PC-9 (cell line): ENCODE measurements at regions not wholly inside any gene's neighbourhood (a gene's known extent, or its start where the extent isn't known, plus 50 kb on each side); places are given as distances from the start of the nearest gene placed in this dataset.

Experiments
- BruUV-seq: library from RNA; stranded (reverse); fragments of 400-500 nt; replicated peaks from 2 replicates; lab custom pipeline; 2021; lab: Mats Ljungman, UMichigan
- CTCF ChIA-PET: fragments of 300-600 bp; sonication (Branson Sonifier 250); formaldehyde crosslinking; loops from one replicate; lab custom pipeline; 2022; ENCODE audit warnings: antibody characterized with exemption; lab: Charles Lee
- POLR2A ChIA-PET: fragments of 300-600 bp; sonication (Branson Sonifier 250); formaldehyde crosslinking; loops from one replicate; lab custom pipeline; 2022; ENCODE audit warnings: antibody characterized with exemption; ENCODE audit not compliant: unreplicated experiment; lab: Charles Lee
- DNase-seq, 2 experiments: peaks; one replicate each; pipeline versions ENCODE4 v3.0.0 to v3.0.0-alpha.2; 2015 to 2022; ENCODE audit warnings: mixed read lengths in 1 of 2
- H2AFZ ChIP-seq: fragments of 200-600 bp; sonication (generic); 2 replicates; pipeline ENCODE4 v1.8.1; 2017; ENCODE audit warnings: antibody characterized with exemption
- H3F3A ChIP-seq: fragments of 200-600 bp; sonication (generic); 2 replicates; pipeline ENCODE4 v1.8.1; 2017; ENCODE audit warnings: antibody characterized with exemption, mild to moderate bottlenecking, low read depth; ENCODE audit not compliant: insufficient read depth
- H3K27ac ChIP-seq: fragments of 200-600 bp; sonication (generic); 2 replicates; pipeline ENCODE4 v1.6.1; 2016; ENCODE audit warnings: mixed run types
- H3K27me3 ChIP-seq: fragments of 200-600 bp; sonication (generic); 2 replicates; pipeline ENCODE4 v1.6.1; 2016; ENCODE audit warnings: low read depth, mixed run types; ENCODE audit not compliant: insufficient read depth
- H3K36me3 ChIP-seq: fragments of 200-600 bp; sonication (generic); 2 replicates; pipeline ENCODE4 v1.6.1; 2016; ENCODE audit warnings: low read depth, mixed run types
- H3K4me1 ChIP-seq: fragments of 200-600 bp; sonication (generic); replicated peaks from 2 replicates; pipeline ENCODE4 v1.6.1; 2016; ENCODE audit warnings: mixed run types; ENCODE audit not compliant: insufficient read depth
- H3K4me2 ChIP-seq: fragments of 200-600 bp; sonication (generic); 2 replicates; pipeline ENCODE4 v1.6.1; 2017; ENCODE audit warnings: mixed run types
- H3K4me3 ChIP-seq: fragments of 200-600 bp; sonication (generic); 2 replicates; pipeline ENCODE4 v1.6.1; 2016; ENCODE audit warnings: mixed run types
- H3K79me2 ChIP-seq: fragments of 200-600 bp; sonication (generic); 2 replicates; pipeline ENCODE4 v1.6.1; 2017; ENCODE audit warnings: low read depth, mixed run types
- H3K9me2 ChIP-seq: fragments of 200-600 bp; sonication (generic); 2 replicates; pipeline ENCODE4 v1.8.1; 2017; ENCODE audit warnings: mild to moderate bottlenecking; ENCODE audit not compliant: insufficient read depth
- H3K9me3 ChIP-seq: fragments of 200-600 bp; sonication (generic); 2 replicates; pipeline ENCODE4 v1.8.1; 2016; ENCODE audit warnings: low read depth; ENCODE audit not compliant: insufficient read depth
- H4K20me1 ChIP-seq: fragments of 200-600 bp; sonication (generic); 2 replicates; pipeline ENCODE4 v1.8.1; 2017; ENCODE audit not compliant: insufficient read depth
- CTCF ChIP-seq: fragments of 200-600 bp; sonication (generic); conservative IDR thresholded peaks from 2 replicates; pipeline ENCODE4 v1.6.1; 2017; ENCODE audit warnings: mixed run types, antibody characterized with exemption, mild to moderate bottlenecking, moderate library complexity
- EZH2 ChIP-seq: fragments of 200-600 bp; sonication (generic); IDR thresholded peaks from 2 replicates; pipeline ENCODE4 v1.8.0; 2017; ENCODE audit warnings: antibody characterized with exemption, low read depth
- intact Hi-C: fragments of 100-400 bp; cut with micrococcal nuclease; formaldehyde crosslinking; loops from one replicate; pipeline ENCODE4 v1.10.0; 2022; ENCODE audit not compliant: unreplicated experiment

GRCh38 chr1:234722904-234723720 is 113.1 kb upstream of the IRF2BP2 start:
- Histone ChIP-seq H3K36me3 (no peaks in the 10 kb centered on the region), H3F3A (peaks cover 51% of the 10 kb centered on the region), H4K20me1 (no peaks in the 10 kb centered on the region), H3K27me3 (no peaks in the 10 kb centered on the region), H3K4me2 (peak overlapping the region; percentile 78), H3K27ac (peak overlapping the region; percentile 97), H3K9me2 (no peaks in the 10 kb centered on the region), H2AFZ (peak overlapping the region; percentile 69), H3K79me2 (peaks cover 15% of the 10 kb centered on the region; the same call in 1 of the 2 replicates), H3K9me3 (no peaks in the 10 kb centered on the region), H3K4me3 (peak overlapping the region; percentile 53), H3K4me1 (peaks cover 71% of the 10 kb centered on the region)
- intact Hi-C loops = loop anchor here (1.0 kb wide), 1 partner anchor 39 kb away; no protein-coding TSS in a partner anchor
- TF ChIP-seq CTCF (no peak), EZH2 (no peak)
- TSS peak; percentile 44 for BruUV-seq
- CTCF ChIA-PET = interaction anchor here (0.6 to 1.1 kb wide), 4 partner anchors 69 to 231 kb away, joined by 4 to 5 read pairs (median 4); no protein-coding TSS in a partner anchor
- POLR2A ChIA-PET = interaction anchor here (0.6 to 2.3 kb wide), 9 partner anchors 49 to 381 kb away, joined by 3 to 65 read pairs (median 8); no protein-coding TSS in a partner anchor
- DNase-seq = peak in 1 of 2 experiments; percentile 90

- ChIA-PET POLR2A (interaction anchor here (0.5 to 2.3 kb wide), 3 partner anchors 111 to 223 kb away, joined by 4 to 65 read pairs (median 5); no protein-coding TSS in a partner anchor), CTCF (interaction anchor here (0.6 kb wide), 1 partner anchor 111 kb away, joined by 3 read pairs; no protein-coding TSS in a partner anchor)
- intact Hi-C loops = no loop called here
- H4K20me1 ChIP-seq = no peaks in the 10 kb centered on the region
- no peak for DNase-seq
- peaks cover 51% of the 10 kb centered on the region for H3F3A ChIP-seq
- no peaks in the 10 kb centered on the region for H3K27me3 ChIP-seq
- peak overlapping the region; percentile 97 for H3K27ac ChIP-seq
- H3K36me3 ChIP-seq = no peaks in the 10 kb centered on the region
- H2AFZ ChIP-seq = no peak overlapping the region
- H3K4me1 ChIP-seq = peaks cover 63% of the 10 kb centered on the region
- BruUV-seq = no TSS peak
- no peaks in the 10 kb centered on the region for H3K9me3 ChIP-seq
- H3K4me2 ChIP-seq = peak overlapping the region; percentile 78
- peaks cover 15% of the 10 kb centered on the region; the same call in 1 of the 2 replicates for H3K79me2 ChIP-seq
- H3K9me2 ChIP-seq = no peaks in the 10 kb centered on the region
- TF ChIP-seq EZH2 = no peak
- no peak for TF ChIP-seq CTCF
- peak overlapping the region; percentile 53 for H3K4me3 ChIP-seq
These were observed 112.3 kb upstream of the IRF2BP2 start for GRCh38 chr1:234722270-234722704.

- CTCF ChIA-PET = interaction anchor here (0.6 kb wide), 1 partner anchor 110 kb away, joined by 3 read pairs; no protein-coding TSS in a partner anchor
- H3K4me1 ChIP-seq = peaks cover 56% of the 10 kb centered on the region
- no peaks in the 10 kb centered on the region for H4K20me1 ChIP-seq
- H3K36me3 ChIP-seq = no peaks in the 10 kb centered on the region
- no peak overlapping the region for H3K4me3 ChIP-seq
- TF ChIP-seq CTCF (no peak), EZH2 (no peak)
- intact Hi-C loops = no loop called here
- H3K79me2 ChIP-seq = peaks cover 15% of the 10 kb centered on the region; the same call in 1 of the 2 replicates
- no peaks in the 10 kb centered on the region for H3K9me2 ChIP-seq
- H3K4me2 ChIP-seq = peak overlapping the region; percentile 78
- H3K27me3 ChIP-seq = no peaks in the 10 kb centered on the region
- POLR2A ChIA-PET = interaction anchor here (0.5 to 1.0 kb wide), 3 partner anchors 110 to 625 kb away, joined by 4 to 5 read pairs (median 4); no protein-coding TSS in a partner anchor
- H2AFZ ChIP-seq = no peak overlapping the region
- no peaks in the 10 kb centered on the region for H3K9me3 ChIP-seq
- no TSS peak for BruUV-seq
- no peak for DNase-seq
- H3K27ac ChIP-seq = peak overlapping the region; percentile 97
- H3F3A ChIP-seq = peaks cover 51% of the 10 kb centered on the region
These were observed 111.7 kb upstream of the IRF2BP2 start for GRCh38 chr1:234721476-234722269.
